ENCODE measurements at regions not wholly inside any gene's neighbourhood (a gene's known extent, or its start where the extent isn't known, plus 50 kb on each side); places are given as distances from the start of the nearest gene placed in this dataset.

- CTCF ChIA-PET, result no interaction called here
- POLR2A ChIA-PET, result no interaction called here
Measured at GRCh38 chr1:198860371-198860770, 221.5 kb downstream of the PTPRC start.

- ChIA-PET CTCF (no interaction called here), POLR2A (no interaction called here)
Measured at GRCh38 chr1:198861636-198862035, 222.8 kb downstream of the PTPRC start.

GRCh38 chr1:198864695-198865094 lies 225.9 kb downstream of the PTPRC start:
- ChIA-PET CTCF (no interaction called here), POLR2A (no interaction called here)

GRCh38 chr1:198865319-198865718 lies 226.5 kb downstream of the PTPRC start:
- CTCF ChIA-PET, result no interaction called here
- POLR2A ChIA-PET, result no interaction called here

- POLR2A ChIA-PET, result no interaction called here
- CTCF ChIA-PET, result no interaction called here
Measured at GRCh38 chr1:198867182-198867581, 228.3 kb downstream of the PTPRC start.

- CTCF ChIA-PET, result no interaction called here
Measured at GRCh38 chr1:198873696-198874230, 234.9 kb downstream of the PTPRC start.

GRCh38 chr1:198876371-198876871 lies 237.6 kb downstream of the PTPRC start:
- POLR2A ChIA-PET, result no interaction called here
- CTCF ChIA-PET, result no interaction called here

More at GRCh38 chr1:198873696-198874230, 234.9 kb downstream of the PTPRC start:
- POLR2A ChIA-PET, result interaction anchor here (0.6 kb wide), 1 partner anchor 49 kb away, joined by 4 read pairs; no protein-coding TSS in a partner anchor

GRCh38 chr1:198878566-198878965 lies 239.7 kb downstream of the PTPRC start:
- POLR2A ChIA-PET, result no interaction called here
- CTCF ChIA-PET, result no interaction called here

GRCh38 chr1:198879711-198880306 lies 241.0 kb downstream of the PTPRC start:
- ChIA-PET POLR2A (no interaction called here), CTCF (no interaction called here)

- ChIA-PET POLR2A (no interaction called here), CTCF (no interaction called here)
Measured at GRCh38 chr1:198880397-198880796, 241.6 kb downstream of the PTPRC start.

GRCh38 chr1:198880818-198881597 lies 242.2 kb downstream of the PTPRC start:
- POLR2A ChIA-PET, result no interaction called here
- CTCF ChIA-PET, result no interaction called here

- CTCF ChIA-PET, result no interaction called here
Measured at GRCh38 chr1:198883184-198883583, 244.3 kb downstream of the PTPRC start.

GRCh38 chr1:198887866-198888265 lies 249.0 kb downstream of the PTPRC start:
- CTCF ChIA-PET, result no interaction called here
- POLR2A ChIA-PET, result no interaction called here

More at GRCh38 chr1:198883184-198883583, 244.3 kb downstream of the PTPRC start:
- POLR2A ChIA-PET, result no interaction called here

- POLR2A ChIA-PET, result no interaction called here
- CTCF ChIA-PET, result no interaction called here
Measured at GRCh38 chr1:198888379-198888943, 249.6 kb downstream of the PTPRC start.

- ChIA-PET POLR2A (no interaction called here), CTCF (no interaction called here)
Measured at GRCh38 chr1:198889101-198889500, 250.3 kb downstream of the PTPRC start.

- POLR2A ChIA-PET, result no interaction called here
- CTCF ChIA-PET, result no interaction called here
Measured at GRCh38 chr1:198889749-198890148, 250.9 kb downstream of the PTPRC start.

GRCh38 chr1:198890214-198890930 lies 251.5 kb downstream of the PTPRC start:
- CTCF ChIA-PET, result no interaction called here
- POLR2A ChIA-PET, result no interaction called here

GRCh38 chr1:198892065-198892464 lies 253.2 kb downstream of the PTPRC start:
- CTCF ChIA-PET, result no interaction called here

GRCh38 chr1:198893141-198893540 lies 254.3 kb downstream of the PTPRC start:
- CTCF ChIA-PET, result no interaction called here
- POLR2A ChIA-PET, result no interaction called here

More at GRCh38 chr1:198892065-198892464, 253.2 kb downstream of the PTPRC start:
- POLR2A ChIA-PET, result no interaction called here

GRCh38 chr1:198893763-198894444 lies 255.1 kb downstream of the PTPRC start:
- ChIA-PET POLR2A (no interaction called here), CTCF (no interaction called here)

Measured in activated CD8-positive, alpha-beta memory T cell treated with anti-CD3 and anti-CD28 coated beads for 36 hours (primary cell).